Hematopoietic multipotent progenitor cell (in vitro differentiated cells): ENCODE measurements at regions not wholly inside any gene's neighbourhood (a gene's known extent, or its start where the extent isn't known, plus 50 kb on each side); places are given as distances from the start of the nearest gene placed in this dataset.
"Not testable (repeated sequence)": the region's sequence is repeated elsewhere in the genome, so short reads cannot be mapped to it uniquely, and the experiment has no call there.

ENCODE experiments used
- DNase-seq, 3 donors: peaks; one replicate each; pipeline ENCODE4 v3.0.0-alpha.2; 2011 to 2015; ENCODE audit warnings: low read depth in 2 of 3, low spot score in 2 of 3

- no peak for DNase-seq
Observed at GRCh38 chrX:37904833-37905232, 57.5 kb upstream of the DYNLT3 start.

DNA sequence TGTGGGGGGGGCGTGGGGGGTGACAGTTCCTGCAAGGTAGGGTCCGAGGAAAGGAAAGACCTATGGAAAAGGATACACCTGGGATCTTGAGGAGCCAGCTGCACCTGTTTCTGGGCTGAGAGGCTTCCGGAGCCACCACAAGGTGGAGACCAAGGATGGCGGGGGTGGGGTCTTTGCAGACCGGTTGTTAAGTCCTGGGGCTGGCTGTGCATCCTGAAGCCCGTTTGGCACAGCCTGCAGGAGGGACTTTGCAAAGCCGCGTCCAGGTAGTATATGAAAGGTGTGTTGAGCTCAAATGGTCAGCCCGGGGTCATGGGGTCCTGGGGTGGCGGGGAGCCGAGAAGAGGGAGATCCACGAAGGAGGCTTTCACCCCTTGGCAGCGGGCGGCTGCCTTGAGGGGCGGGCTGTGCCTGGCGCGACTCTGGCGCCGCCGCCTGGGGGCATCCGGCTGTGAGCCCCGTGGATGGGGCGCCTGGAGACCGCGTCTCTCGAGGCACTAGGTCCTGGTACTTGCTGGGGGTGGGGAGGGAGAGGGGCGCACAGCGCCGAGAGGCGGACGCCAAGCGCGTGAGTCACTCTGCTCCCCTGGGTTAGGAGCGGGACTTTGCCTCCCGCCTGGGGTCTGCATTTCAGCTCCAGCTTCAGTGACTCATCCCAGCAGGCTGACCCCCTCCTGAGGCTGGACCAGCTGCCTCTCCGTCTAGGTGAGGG lies 58.2 kb upstream of the DYNLT3 start:
- peak in 2 of 3 donors; percentile 26 to 35 for DNase-seq

DNA sequence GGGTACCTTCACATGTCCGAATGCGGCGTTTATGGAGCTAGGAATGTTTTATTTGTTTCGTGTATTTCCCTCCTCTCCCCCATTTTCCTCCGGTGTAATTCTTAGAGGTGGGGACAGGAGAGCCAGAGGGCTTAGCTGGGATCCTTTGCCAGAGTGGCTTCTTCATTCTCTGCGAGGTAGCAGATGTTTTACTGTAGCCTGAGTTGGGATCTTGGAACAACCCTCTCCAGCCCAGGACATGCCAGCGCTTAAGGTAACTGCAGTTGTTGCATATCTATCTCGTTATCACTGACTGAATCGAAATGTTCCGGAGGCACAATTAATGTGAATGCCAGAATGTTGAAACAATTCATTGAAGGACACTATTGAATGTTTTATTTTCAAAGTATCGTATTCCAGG lies 59.0 kb upstream of the DYNLT3 start:
- no peak for DNase-seq

- DNase-seq: no peak
Observed at GRCh38 chrX:37910186-37910585, 62.8 kb upstream of the DYNLT3 start.

- DNase-seq: no peak
Observed at GRCh38 chrX:37912304-37912703, 64.9 kb upstream of the DYNLT3 start.

GRCh38 chrX:37912777-37913176 lies 65.4 kb upstream of the DYNLT3 start:
- no peak for DNase-seq

DNA sequence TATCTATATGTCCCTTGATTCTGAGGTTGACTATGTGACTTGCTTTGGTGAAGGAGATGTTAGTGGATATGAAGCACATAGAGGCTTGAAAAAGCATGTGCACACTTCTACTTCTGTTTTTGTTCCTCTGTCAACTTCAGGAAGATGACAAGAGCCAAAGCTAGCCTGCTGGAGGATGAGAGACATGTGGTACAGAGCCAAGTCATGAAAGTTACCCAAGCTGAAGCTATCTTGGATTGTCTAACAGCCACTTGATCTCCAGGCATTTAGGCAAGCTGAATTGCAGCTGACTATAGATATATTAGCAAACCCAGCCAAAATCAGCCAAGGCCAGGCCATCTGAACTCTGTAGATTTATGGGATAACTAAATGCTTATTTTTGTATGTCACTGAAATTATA lies 70.8 kb upstream of the DYNLT3 start:
- no peak for DNase-seq

DNA sequence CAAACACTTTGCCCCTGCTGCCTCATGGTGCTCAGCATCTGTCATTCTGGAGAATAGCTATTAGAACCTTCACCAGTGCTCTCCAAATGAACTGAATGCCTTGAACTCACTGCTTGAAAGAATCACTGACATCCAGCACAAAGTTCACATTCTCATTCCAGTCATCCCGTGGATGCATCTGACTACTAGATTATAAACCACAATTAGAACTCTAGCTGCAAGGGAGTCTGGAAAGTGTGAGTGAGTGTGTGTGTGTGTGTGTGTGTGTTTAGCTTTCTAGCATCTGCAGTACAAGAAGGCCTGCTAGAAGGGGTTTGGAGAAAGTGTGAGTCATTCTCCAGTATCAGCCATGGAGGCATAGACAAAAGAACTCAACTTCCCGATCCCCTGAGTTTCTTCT lies 71.3 kb upstream of the DYNLT3 start:
- no peak for DNase-seq

- no peak for DNase-seq
Observed at GRCh38 chrX:37921758-37922157, 74.4 kb upstream of the DYNLT3 start.

GRCh38 chrX:37922928-37923327 lies 75.6 kb upstream of the DYNLT3 start:
- no peak for DNase-seq

DNA sequence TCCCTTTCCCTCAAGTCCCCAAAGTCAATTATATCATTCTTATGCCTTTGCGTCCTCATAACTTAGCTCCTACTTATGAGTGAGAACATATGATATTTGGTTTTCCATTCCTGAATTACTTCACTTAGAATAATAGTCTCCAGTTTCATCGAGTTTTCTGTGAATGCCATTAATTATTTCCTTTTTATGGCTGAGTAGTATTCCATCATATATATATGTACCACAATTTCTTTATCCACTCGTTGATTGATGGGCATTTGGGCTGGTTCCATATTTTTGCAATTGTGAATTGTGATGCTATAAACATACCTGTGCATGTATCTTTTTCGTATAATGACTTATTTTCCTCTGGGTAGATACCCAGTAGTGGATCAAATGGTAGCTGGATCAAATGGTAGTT lies 78.4 kb upstream of the DYNLT3 start:
- DNase-seq: not testable (repeated sequence)

DNA sequence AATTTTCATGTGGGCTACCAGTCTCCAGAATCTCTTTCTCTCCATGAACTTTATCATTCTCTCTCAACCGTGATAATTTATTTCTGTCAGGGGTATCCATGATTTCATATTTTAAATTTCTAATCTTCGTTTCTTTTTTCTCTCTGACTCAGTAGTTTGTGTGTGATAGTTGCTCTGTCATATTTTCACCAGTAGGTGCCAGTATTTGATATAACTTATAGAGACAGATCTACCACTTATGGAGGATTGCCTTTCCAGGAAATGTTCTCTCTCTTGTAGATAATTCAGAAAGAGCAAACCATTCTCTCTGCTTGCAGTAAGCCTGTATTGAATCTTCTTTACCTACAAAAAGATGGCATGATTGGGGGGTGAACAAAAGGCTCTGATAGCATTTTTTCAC lies 79.3 kb upstream of the DYNLT3 start:
- peak in 1 of 3 donors; percentile 43 for DNase-seq

GRCh38 chrX:37942170-37942569 lies 64.2 kb upstream of the SYTL5 start:
- DNase-seq: no peak

DNA sequence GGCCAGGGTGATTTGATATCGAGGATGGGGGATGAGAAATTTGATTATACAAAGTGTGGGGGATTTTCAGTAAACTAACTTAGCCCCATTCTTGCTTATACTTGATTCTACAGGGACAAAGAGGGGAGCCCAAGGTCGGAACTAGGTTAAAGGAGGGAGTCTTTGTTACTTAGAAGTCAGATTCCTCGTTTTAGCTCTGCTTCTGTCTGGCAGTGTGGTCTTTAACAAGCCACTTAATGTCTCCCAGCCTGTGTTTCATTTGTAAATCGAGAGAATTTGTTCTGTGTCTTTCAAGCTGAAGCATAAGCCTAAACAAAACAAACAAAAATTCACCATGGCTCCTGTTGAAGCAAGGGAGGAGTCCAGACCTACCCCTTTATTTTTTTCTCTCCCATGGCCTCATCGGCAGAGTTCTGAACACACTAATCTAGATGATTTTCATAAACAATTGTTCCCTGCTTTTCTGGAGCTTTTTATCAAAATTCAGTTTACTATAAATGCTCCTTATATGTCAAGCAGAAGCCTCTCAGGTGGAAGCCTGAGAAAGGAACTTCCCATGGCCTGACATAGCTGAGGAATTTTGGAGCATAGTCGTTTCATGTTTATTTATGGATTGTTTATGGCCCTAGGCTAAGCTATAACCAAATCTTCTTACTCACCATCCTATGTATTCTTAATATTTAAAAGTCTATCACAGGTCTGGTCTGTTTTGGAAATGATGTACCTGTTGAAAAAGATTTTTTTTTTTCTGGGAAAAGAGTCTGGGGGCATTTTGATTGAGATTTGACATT lies 62.6 kb upstream of the SYTL5 start:
- no peak for DNase-seq

DNA sequence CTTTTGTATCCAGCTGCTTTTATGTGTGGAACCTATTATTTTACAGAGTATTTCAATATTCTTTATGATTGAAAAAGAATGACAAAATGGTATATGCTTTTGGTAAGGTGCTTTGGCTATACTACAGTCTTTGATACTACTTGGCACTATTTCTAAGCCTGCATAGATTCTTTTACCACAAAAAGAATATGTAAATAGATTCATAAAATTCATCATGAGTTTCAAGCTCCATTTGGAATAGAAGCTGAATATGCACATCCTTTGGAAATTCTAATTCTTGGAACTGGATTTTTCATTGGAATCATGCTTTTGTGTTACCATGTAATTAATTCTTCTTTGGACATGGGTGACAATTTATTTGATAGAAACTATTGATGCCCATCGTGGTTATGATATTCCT lies 60.2 kb upstream of the SYTL5 start:
- DNase-seq: no peak

- DNase-seq: no peak
Observed at GRCh38 chrX:37955273-37955672, 51.1 kb upstream of the SYTL5 start.

GRCh38 chrX:37956223-37956622 lies 50.1 kb upstream of the SYTL5 start:
- no peak for DNase-seq
